Osteocyte (in vitro differentiated cells): ENCODE measurements at regions not wholly inside any gene's neighbourhood (a gene's known extent, or its start where the extent isn't known, plus 50 kb on each side); places are given as distances from the start of the nearest gene placed in this dataset.

ENCODE experiments used
- DNase-seq: peaks from one replicate; pipeline ENCODE4 v3.0.0; 2021; ENCODE audit warnings: mixed read lengths; ENCODE audit not compliant: unreplicated experiment; ENCODE audit errors: extremely low spot score
- H3K27ac Mint-ChIP-seq: one replicate; pipeline ENCODE4 v1.8.0; 2021; ENCODE audit warnings: mild to moderate bottlenecking, mixed read lengths; ENCODE audit not compliant: unreplicated experiment
- H3K27me3 Mint-ChIP-seq: one replicate; pipeline ENCODE4 v1.8.0; 2021; ENCODE audit warnings: mixed read lengths; ENCODE audit not compliant: unreplicated experiment
- H3K36me3 Mint-ChIP-seq: one replicate; pipeline ENCODE4 v1.8.0; 2021; ENCODE audit warnings: mixed read lengths; ENCODE audit not compliant: unreplicated experiment
- H3K4me1 Mint-ChIP-seq: one replicate; pipeline ENCODE4 v1.8.0; 2021; ENCODE audit warnings: mixed read lengths; ENCODE audit not compliant: unreplicated experiment
- H3K4me3 Mint-ChIP-seq: one replicate; pipeline ENCODE4 v1.8.0; 2021; ENCODE audit warnings: mild to moderate bottlenecking, moderate library complexity, mixed read lengths; ENCODE audit not compliant: unreplicated experiment
- H3K9me3 Mint-ChIP-seq: one replicate; pipeline ENCODE4 v1.8.0; 2021; ENCODE audit warnings: mixed read lengths; ENCODE audit not compliant: unreplicated experiment
- CTCF ChIP-seq: fragments of 200-600 bp; sonication (generic); IDR thresholded peaks from 2 replicates; pipeline ENCODE4 v1.5.0; 2021; ENCODE audit warnings: antibody characterized with exemption, mild to moderate bottlenecking, moderate library complexity

- Mint-ChIP-seq H3K4me3 (no peak overlapping the region), H3K27ac (no peak overlapping the region), H3K9me3 (no peaks in the 10 kb centered on the region), H3K27me3 (no peaks in the 10 kb centered on the region), H3K36me3 (no peaks in the 10 kb centered on the region), H3K4me1 (no peaks in the 10 kb centered on the region)
- no peak for TF ChIP-seq CTCF
- DNase-seq: no peak
Observed at GRCh38 chr13:104170980-104171555, 1104.9 kb upstream of the SLC10A2 start.

GRCh38 chr13:104163866-104164630 is 1097.8 kb upstream of the SLC10A2 start:
- no peak overlapping the region for H3K27ac Mint-ChIP-seq
- H3K4me3 Mint-ChIP-seq: no peak overlapping the region
- DNase-seq: no peak
- H3K27me3 Mint-ChIP-seq: no peaks in the 10 kb centered on the region
- H3K4me1 Mint-ChIP-seq: no peaks in the 10 kb centered on the region
- TF ChIP-seq CTCF: no peak
- H3K36me3 Mint-ChIP-seq: no peaks in the 10 kb centered on the region
- H3K9me3 Mint-ChIP-seq: no peaks in the 10 kb centered on the region

GRCh38 chr13:104160536-104160935 is 1094.3 kb upstream of the SLC10A2 start:
- no peak overlapping the region for H3K27ac Mint-ChIP-seq
- no peak overlapping the region for H3K4me3 Mint-ChIP-seq
- DNase-seq: no peak
- H3K4me1 Mint-ChIP-seq: no peaks in the 10 kb centered on the region
- H3K27me3 Mint-ChIP-seq: no peaks in the 10 kb centered on the region
- TF ChIP-seq CTCF: no peak
- no peaks in the 10 kb centered on the region for H3K9me3 Mint-ChIP-seq
- H3K36me3 Mint-ChIP-seq: no peaks in the 10 kb centered on the region

GRCh38 chr13:104143760-104144416 is 1077.7 kb upstream of the SLC10A2 start:
- Mint-ChIP-seq H3K4me1 (peaks cover 5% of the 10 kb centered on the region), H3K36me3 (no peaks in the 10 kb centered on the region), H3K9me3 (peaks cover 7% of the 10 kb centered on the region), H3K27me3 (no peaks in the 10 kb centered on the region), H3K27ac (no peak overlapping the region), H3K4me3 (no peak overlapping the region)
- no peak for DNase-seq
- no peak for TF ChIP-seq CTCF

- H3K4me1 Mint-ChIP-seq: peaks cover 5% of the 10 kb centered on the region
- no peak overlapping the region for H3K4me3 Mint-ChIP-seq
- H3K9me3 Mint-ChIP-seq: no peaks in the 10 kb centered on the region
- no peaks in the 10 kb centered on the region for H3K36me3 Mint-ChIP-seq
- no peak for DNase-seq
- H3K27me3 Mint-ChIP-seq: no peaks in the 10 kb centered on the region
- TF ChIP-seq CTCF: no peak
- no peak overlapping the region for H3K27ac Mint-ChIP-seq
Observed at GRCh38 chr13:104140552-104140951, 1074.3 kb upstream of the SLC10A2 start.
